ENCODE measurements at regions not wholly inside any gene's neighbourhood (a gene's known extent, or its start where the extent isn't known, plus 50 kb on each side); places are given as distances from the start of the nearest gene placed in this dataset.

- H3K4me3 ChIP-seq (ENCODE audit: control insufficient read depth, low read depth, low read length): no peak overlapping the region
- TF ChIP-seq CTCF (IDR thresholded peaks at IDR 0.05; ENCODE audit: control insufficient read depth, insufficient read depth, low read depth, low read length, missing control alignments): no peak
- peak; percentile 95 for DNase-seq (ENCODE audit: low read depth)
These were observed 560.8 kb downstream of the ETS1 start for GRCh38 chr11:128026596-128026995.

DNA sequence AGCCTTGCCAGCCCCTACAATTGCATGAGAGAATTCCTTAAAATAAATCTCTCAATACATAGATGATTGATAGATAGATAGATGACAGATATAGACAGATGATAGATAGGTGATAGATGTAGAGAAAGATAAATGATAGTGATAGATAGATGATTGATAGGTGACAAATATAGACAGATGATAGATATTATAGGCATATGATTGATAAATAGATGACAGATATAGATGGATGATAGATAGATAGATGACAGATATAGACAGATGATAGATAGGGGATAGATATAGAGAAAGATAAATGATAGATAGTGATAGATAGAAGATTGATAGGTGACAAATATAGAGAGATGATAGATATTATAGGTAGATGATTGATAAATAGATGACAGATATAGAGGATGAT is 564.6 kb downstream of the ETS1 start:
- TF ChIP-seq CTCF (IDR thresholded peaks at IDR 0.05; ENCODE audit: control insufficient read depth, insufficient read depth, low read depth, low read length, missing control alignments): no peak
- DNase-seq (ENCODE audit: low read depth): no peak
- no peak overlapping the region for H3K4me3 ChIP-seq (ENCODE audit: control insufficient read depth, low read depth, low read length)

- no peak for DNase-seq (ENCODE audit: low read depth)
- TF ChIP-seq CTCF (IDR thresholded peaks at IDR 0.05; ENCODE audit: control insufficient read depth, insufficient read depth, low read depth, low read length, missing control alignments): no peak
These were observed 565.4 kb downstream of the ETS1 start for GRCh38 chr11:128022007-128022368.

DNA sequence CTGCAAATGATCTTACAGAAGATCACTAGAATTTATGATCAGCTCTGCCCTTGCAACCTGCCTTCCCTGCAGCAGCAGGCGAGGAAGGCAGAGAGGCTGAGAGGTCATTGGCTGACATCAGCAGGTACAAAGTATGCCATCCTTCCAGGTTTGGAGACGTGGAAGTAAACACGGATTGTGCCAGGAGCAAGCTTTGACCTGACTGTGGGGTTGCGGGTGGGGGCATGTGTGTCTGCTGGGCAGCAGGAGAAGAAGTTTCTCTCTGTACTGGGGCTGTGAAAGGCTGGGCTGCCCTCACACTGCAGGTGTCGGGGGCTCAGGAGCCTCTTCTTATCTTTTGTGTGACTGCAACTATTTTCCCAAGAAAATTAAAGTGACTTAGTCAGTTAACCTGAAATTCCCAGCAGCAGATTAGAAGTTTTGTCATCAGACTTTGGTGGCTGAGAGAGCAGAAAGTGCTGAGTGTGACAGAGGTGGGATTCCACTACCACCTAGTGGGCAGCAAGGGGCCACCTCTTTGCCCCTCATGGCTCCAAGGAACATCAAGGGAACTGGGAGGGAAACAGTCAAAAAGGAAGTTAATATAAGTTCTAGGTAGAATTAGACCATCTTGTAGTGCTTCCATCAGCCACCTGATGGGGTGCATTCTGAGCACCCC is 565.9 kb downstream of the ETS1 start:
- peak; percentile 51 for TF ChIP-seq CTCF (IDR thresholded peaks at IDR 0.05; ENCODE audit: control insufficient read depth, insufficient read depth, low read depth, low read length, missing control alignments)
- DNase-seq (ENCODE audit: low read depth): no peak
- H3K4me3 ChIP-seq (ENCODE audit: control insufficient read depth, low read depth, low read length): no peak overlapping the region

More at GRCh38 chr11:128022007-128022368, 565.4 kb downstream of the ETS1 start:
- no peak overlapping the region for H3K4me3 ChIP-seq (ENCODE audit: control insufficient read depth, low read depth, low read length)

DNA sequence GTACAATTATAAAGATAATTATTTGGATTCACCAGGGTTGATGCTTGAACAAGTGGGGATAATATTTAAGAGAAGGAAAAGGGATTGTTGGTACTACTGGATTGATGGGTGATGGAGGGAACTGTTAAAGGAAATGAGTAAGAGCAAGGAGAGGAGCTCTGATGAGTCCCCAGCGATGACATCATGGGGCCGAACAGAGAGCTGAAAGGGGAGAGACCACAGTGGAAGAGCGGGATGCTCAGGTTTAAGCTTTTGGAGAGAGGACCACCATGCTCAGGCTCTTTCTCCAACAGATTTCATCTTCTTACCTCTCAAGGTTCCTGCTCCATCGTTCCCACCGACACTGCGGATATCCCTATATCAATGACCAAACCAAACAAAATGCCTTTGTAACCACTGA is 568.7 kb downstream of the ETS1 start:
- DNase-seq (ENCODE audit: low read depth): no peak
- H3K4me3 ChIP-seq (ENCODE audit: control insufficient read depth, low read depth, low read length): no peak overlapping the region
- TF ChIP-seq CTCF (IDR thresholded peaks at IDR 0.05; ENCODE audit: control insufficient read depth, insufficient read depth, low read depth, low read length, missing control alignments): no peak

DNA sequence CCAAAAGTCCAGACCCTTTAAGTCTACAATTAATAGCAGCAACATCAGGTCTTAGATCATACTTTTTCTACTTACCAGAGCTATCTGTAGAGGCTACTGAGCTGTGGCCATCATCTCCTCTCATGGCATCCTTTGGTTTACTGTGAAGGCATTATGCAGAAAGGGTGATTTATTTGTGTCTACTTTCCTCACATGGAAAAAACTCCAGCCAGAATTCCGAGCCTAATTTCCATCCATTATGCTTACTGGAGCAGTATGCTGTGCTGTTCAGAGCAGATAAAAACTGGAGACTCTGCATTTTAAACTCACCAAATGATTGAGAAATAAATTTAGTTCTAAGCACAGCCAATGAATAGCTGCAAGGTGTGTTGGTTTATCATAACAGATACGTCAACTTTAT is 581.8 kb downstream of the ETS1 start:
- no peak for DNase-seq (ENCODE audit: low read depth)
- no peak for TF ChIP-seq CTCF (IDR thresholded peaks at IDR 0.05; ENCODE audit: control insufficient read depth, insufficient read depth, low read depth, low read length, missing control alignments)
- no peak overlapping the region for H3K4me3 ChIP-seq (ENCODE audit: control insufficient read depth, low read depth, low read length)

- no peak overlapping the region for H3K4me3 ChIP-seq (ENCODE audit: control insufficient read depth, low read depth, low read length)
- no peak for DNase-seq (ENCODE audit: low read depth)
- TF ChIP-seq CTCF (IDR thresholded peaks at IDR 0.05; ENCODE audit: control insufficient read depth, insufficient read depth, low read depth, low read length, missing control alignments): no peak
These were observed 588.9 kb downstream of the ETS1 start for GRCh38 chr11:127998421-127998820.

Measured in AG09309 (cell line).